ENCODE measurements at regions not wholly inside any gene's neighbourhood (a gene's known extent, or its start where the extent isn't known, plus 50 kb on each side); places are given as distances from the start of the nearest gene placed in this dataset.

GRCh38 chr22:44557064-44557748, 59.2 kb upstream of the RTL6 start:
- ATAC-seq (ENCODE audit: low FRiP score), result no peak
- TF ChIP-seq CTCF (IDR thresholded peaks at IDR 0.05), result no peak
- no peak for DNase-seq (ENCODE audit: low spot score)

- no peak for TF ChIP-seq CTCF (IDR thresholded peaks at IDR 0.05)
- DNase-seq (ENCODE audit: low spot score) (no peak), ATAC-seq (ENCODE audit: low FRiP score) (no peak)
These were observed 57.6 kb upstream of the RTL6 start for GRCh38 chr22:44555597-44555996.

GRCh38 chr22:44555046-44555445, 57.0 kb upstream of the RTL6 start:
- DNase-seq (ENCODE audit: low spot score), result no peak
- TF ChIP-seq CTCF (IDR thresholded peaks at IDR 0.05), result no peak

GRCh38 chr22:44554411-44554810, 56.4 kb upstream of the RTL6 start:
- DNase-seq (ENCODE audit: low spot score), result peak; percentile 17
- no peak for ATAC-seq (ENCODE audit: low FRiP score)
- no peak for TF ChIP-seq CTCF (IDR thresholded peaks at IDR 0.05)

More at GRCh38 chr22:44555046-44555445, 57.0 kb upstream of the RTL6 start:
- ATAC-seq (ENCODE audit: low FRiP score), result no peak

- ATAC-seq (ENCODE audit: low FRiP score) (no peak), DNase-seq (ENCODE audit: low spot score) (no peak)
- TF ChIP-seq CTCF (IDR thresholded peaks at IDR 0.05), result no peak
These were observed 52.9 kb upstream of the RTL6 start for GRCh38 chr22:44550711-44551491.

- ATAC-seq (ENCODE audit: low FRiP score) (no peak), DNase-seq (ENCODE audit: low spot score) (no peak)
- TF ChIP-seq CTCF (IDR thresholded peaks at IDR 0.05), result no peak
These were observed 51.7 kb upstream of the RTL6 start for GRCh38 chr22:44549701-44550100.

GRCh38 chr22:44548981-44549380, 50.9 kb upstream of the RTL6 start:
- no peak for ATAC-seq (ENCODE audit: low FRiP score)
- TF ChIP-seq CTCF (IDR thresholded peaks at IDR 0.05), result no peak
- DNase-seq (ENCODE audit: low spot score), result no peak

Data from omental fat pad (tissue), 3 donors.